Ovary (tissue), 7 donors: ENCODE measurements at regions not wholly inside any gene's neighbourhood (a gene's known extent, or its start where the extent isn't known, plus 50 kb on each side); places are given as distances from the start of the nearest gene placed in this dataset.

Experiments
- DNase-seq, 5 donors: peaks; one replicate each; pipeline ENCODE4 v3.0.0-alpha.2; 2019 to 2020
- H3K27ac ChIP-seq, 2 donors: fragments of 200-600 bp; one replicate each; pipeline versions ENCODE4 v1.5.1 to v1.8.0; 2019 to 2022
- H3K27me3 ChIP-seq: fragments of 200-600 bp; one replicate; pipeline ENCODE4 v1.8.0; 2022
- H3K36me3 ChIP-seq: fragments of 200-600 bp; sonication (generic); one replicate; pipeline ENCODE4 v1.5.1; 2019
- H3K4me1 ChIP-seq: one replicate; pipeline ENCODE4 v1.8.1; 2013; ENCODE audit warnings: mild to moderate bottlenecking, moderate library complexity; ENCODE audit not compliant: insufficient read depth
- H3K4me3 ChIP-seq: fragments of 200-600 bp; sonication (generic); one replicate; pipeline ENCODE4 v1.5.1; 2017
- H3K9me3 ChIP-seq, 2 donors: fragments of 200-600 bp in 1 of 2; sonication (generic) in 1 of 2; one replicate each; pipeline versions ENCODE4 v1.5.1 to v1.8.1; 2013 to 2019; ENCODE audit warnings: mild to moderate bottlenecking in 1 of 2, moderate library complexity in 1 of 2
- EP300 ChIP-seq: sonication (generic); formaldehyde crosslinking; IDR thresholded peaks from one replicate; pipeline ENCODE4 v1.6.1; 2017; ENCODE audit warnings: antibody characterized with exemption
- POLR2A ChIP-seq: fragments of 450-650 bp; IDR thresholded peaks from one replicate; pipeline ENCODE4 v1.6.1; 2017; ENCODE audit warnings: antibody characterized with exemption, mild to moderate bottlenecking, moderate library complexity
- WGBS, 3 donors: extraction: QIAGEN DNeasy Blood & Tissue Kit in 1 of 3; methylation state at CpG; one replicate each; pipeline versions ENCODE4 v1.1.5 to v1.1.7; 2013 to 2017; 5-methylcytosine and 5-hydroxymethylcytosine counted together
- intact Hi-C, 4 donors: fragments of 100-400 bp; cut with DNase I; formaldehyde crosslinking; loops; one replicate each; pipeline versions ENCODE4 v1.11.0 to v1.15.1; 2022 to 2023
- TF ChIP-seq, protein P1 (sequence below), 3 donors: fragments of 450-650 bp in 2 of 3; fragments of 200-600 bp in 1 of 3; IDR thresholded peaks; one replicate each; pipeline versions ENCODE4 v1.5.1 to v1.8.0; 2016 to 2022; ENCODE audit warnings: antibody characterized with exemption in 3 of 3, mild to moderate bottlenecking in 1 of 3
- donor health status: DM: no; HTN: no; CAD: no; lungs with moderate emphysema.
- donor health status: DM: no; HTN: no; CAD: no.
- donor health status: Bipolar disorder and iron deficiency.
- donor health status: DM: no; HTN: no; CAD: no.
- donor health status: DM: yes; HTN: yes; CAD: no.

DNA sequence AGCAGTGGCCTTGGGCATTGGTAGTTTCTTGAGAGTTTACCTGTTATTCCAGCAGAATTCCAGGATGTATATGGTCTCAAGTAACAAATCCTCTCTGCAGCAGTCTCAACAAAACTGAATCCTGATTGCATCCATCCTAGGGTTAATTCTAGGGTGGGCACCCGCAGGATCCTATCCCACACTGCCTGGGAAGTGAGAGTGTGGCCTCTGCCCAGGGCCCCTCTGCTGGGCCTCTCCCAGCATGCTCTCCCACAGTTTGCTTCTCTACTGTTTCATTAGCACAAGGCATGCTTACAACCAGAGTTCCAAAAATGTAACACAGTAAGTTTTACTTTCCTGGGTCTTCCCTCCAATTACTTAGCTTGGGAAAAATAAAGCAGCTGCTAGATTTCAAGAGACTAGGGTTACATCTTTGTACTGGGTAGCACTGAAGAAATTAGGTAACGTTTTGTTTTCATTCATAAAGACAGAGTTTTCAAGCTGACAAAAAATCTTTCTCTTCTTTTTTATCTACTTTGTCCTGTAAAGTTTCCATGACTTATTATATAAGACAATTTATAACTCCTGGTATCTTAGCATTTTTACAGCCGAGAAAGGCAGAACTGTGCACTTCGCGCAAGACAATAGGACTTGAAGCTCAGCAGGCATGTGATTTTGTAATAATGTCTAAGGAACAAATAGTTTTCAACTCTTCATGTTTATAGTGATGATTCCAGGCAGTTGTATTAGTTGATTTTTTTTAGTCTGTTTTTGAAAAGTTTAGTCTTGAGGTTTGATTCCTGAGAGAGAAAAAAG is 131.2 kb upstream of the PCDH18 start:
- DNase-seq, result peak in 2 of 5 donors; percentile 21 to 45
- Histone ChIP-seq H3K27ac (peak overlapping the region in 1 of 2 donors; percentile 47), H3K4me1 (peaks cover 10% of the 10 kb centered on the region), H3K9me3 (no peaks in the 10 kb centered on the region), H3K4me3 (no peak overlapping the region), H3K27me3 (no peaks in the 10 kb centered on the region), H3K36me3 (no peaks in the 10 kb centered on the region)
- intact Hi-C loops, result no loop called here
- TF ChIP-seq EP300, result no peak
- TF ChIP-seq, protein P1, sequence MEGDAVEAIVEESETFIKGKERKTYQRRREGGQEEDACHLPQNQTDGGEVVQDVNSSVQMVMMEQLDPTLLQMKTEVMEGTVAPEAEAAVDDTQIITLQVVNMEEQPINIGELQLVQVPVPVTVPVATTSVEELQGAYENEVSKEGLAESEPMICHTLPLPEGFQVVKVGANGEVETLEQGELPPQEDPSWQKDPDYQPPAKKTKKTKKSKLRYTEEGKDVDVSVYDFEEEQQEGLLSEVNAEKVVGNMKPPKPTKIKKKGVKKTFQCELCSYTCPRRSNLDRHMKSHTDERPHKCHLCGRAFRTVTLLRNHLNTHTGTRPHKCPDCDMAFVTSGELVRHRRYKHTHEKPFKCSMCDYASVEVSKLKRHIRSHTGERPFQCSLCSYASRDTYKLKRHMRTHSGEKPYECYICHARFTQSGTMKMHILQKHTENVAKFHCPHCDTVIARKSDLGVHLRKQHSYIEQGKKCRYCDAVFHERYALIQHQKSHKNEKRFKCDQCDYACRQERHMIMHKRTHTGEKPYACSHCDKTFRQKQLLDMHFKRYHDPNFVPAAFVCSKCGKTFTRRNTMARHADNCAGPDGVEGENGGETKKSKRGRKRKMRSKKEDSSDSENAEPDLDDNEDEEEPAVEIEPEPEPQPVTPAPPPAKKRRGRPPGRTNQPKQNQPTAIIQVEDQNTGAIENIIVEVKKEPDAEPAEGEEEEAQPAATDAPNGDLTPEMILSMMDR (IDR thresholded peaks at IDR 0.05), result no peak
- WGBS, 3 donors, result 7 to 14% (median 12%) methylated on average over 5 of the region's 5 CpGs

- no peak overlapping the region for H3K27ac ChIP-seq
- peaks cover 10% of the 10 kb centered on the region for H3K4me1 ChIP-seq
Measured at GRCh38 chr4:137661693-137662092, 129.4 kb upstream of the PCDH18 start.

DNA sequence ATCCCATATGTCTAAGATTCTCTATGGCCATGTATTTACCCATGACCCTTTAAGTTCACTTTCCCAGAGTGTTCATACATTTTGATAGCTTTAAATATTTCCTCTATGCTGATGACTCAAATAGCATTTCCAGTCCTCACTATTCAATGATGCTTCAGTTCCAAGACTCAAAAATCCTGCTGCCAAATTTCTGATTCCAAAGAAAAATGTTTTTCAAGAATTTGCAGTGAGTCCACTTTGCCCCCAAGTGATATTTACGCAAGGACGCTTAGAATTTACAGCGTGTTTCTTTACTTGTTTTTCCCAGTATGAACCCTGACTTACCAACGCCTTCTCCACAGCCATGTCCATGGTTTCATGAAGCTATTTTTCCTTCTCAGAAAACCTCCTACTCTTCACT is 127.9 kb upstream of the PCDH18 start:
- Histone ChIP-seq H3K4me1 (peaks cover 10% of the 10 kb centered on the region), H3K4me3 (no peak overlapping the region), H3K9me3 (no peaks in the 10 kb centered on the region), H3K27me3 (no peaks in the 10 kb centered on the region), H3K27ac (peak overlapping the region in 1 of 2 donors; percentile 36), H3K36me3 (no peaks in the 10 kb centered on the region)
- intact Hi-C loops, result no loop called here
- 6 to 27% (median 22%) methylated on average over 4 of the region's 4 CpGs for WGBS, 3 donors
- no peak for DNase-seq
- TF ChIP-seq EP300 (no peak), POLR2A (no peak)
- TF ChIP-seq, protein P1 (IDR thresholded peaks at IDR 0.05), result no peak

More at GRCh38 chr4:137661693-137662092, 129.4 kb upstream of the PCDH18 start:
- 50 to 67% (median 52%) methylated on average over 2 of the region's 2 CpGs for WGBS, 3 donors
- no peaks in the 10 kb centered on the region for H3K9me3 ChIP-seq
- no peak for DNase-seq
- H3K27me3 ChIP-seq, result no peaks in the 10 kb centered on the region
- no peaks in the 10 kb centered on the region for H3K36me3 ChIP-seq
- TF ChIP-seq EP300 (no peak), POLR2A (no peak)
- TF ChIP-seq, protein P1 (IDR thresholded peaks at IDR 0.05), result no peak
- intact Hi-C loops, result no loop called here
- no peak overlapping the region for H3K4me3 ChIP-seq

GRCh38 chr4:137659431-137659830 is 127.1 kb upstream of the PCDH18 start:
- TF ChIP-seq POLR2A (no peak), EP300 (no peak)
- TF ChIP-seq, protein P1 (IDR thresholded peaks at IDR 0.05), result no peak
- H3K9me3 ChIP-seq, result no peaks in the 10 kb centered on the region
- no peaks in the 10 kb centered on the region for H3K36me3 ChIP-seq
- no peaks in the 10 kb centered on the region for H3K27me3 ChIP-seq
- no peak overlapping the region for H3K27ac ChIP-seq
- H3K4me3 ChIP-seq, result no peak overlapping the region
- DNase-seq, result no peak
- peaks cover 10% of the 10 kb centered on the region for H3K4me1 ChIP-seq
- WGBS, 3 donors, result 0 to 4% (median 2%) methylated on average over 1 of the region's 1 CpG
- intact Hi-C loops, result no loop called here
